H9 (cell line): ENCODE measurements at regions not wholly inside any gene's neighbourhood (a gene's known extent, or its start where the extent isn't known, plus 50 kb on each side); places are given as distances from the start of the nearest gene placed in this dataset.

ENCODE experiments used
- DNase-seq: peaks from one replicate; pipeline ENCODE4 v3.0.0-alpha.2; 2017
- H2AFZ ChIP-seq: one replicate; pipeline ENCODE4 v1.6.1; 2013; ENCODE audit warnings: mild to moderate bottlenecking, low read length, control low read depth, moderate library complexity
- H2AK5ac ChIP-seq: 2 replicates; pipeline ENCODE4 v1.6.1; 2013; ENCODE audit warnings: low read length, control low read depth, mixed read lengths; ENCODE audit not compliant: insufficient read length
- H2BK120ac ChIP-seq: one replicate; pipeline ENCODE4 v1.6.1; 2013; ENCODE audit warnings: low read depth, mild to moderate bottlenecking, low read length, control low read depth, inconsistent platforms; ENCODE audit not compliant: poor library complexity, severe bottlenecking
- H2BK12ac ChIP-seq: 2 replicates; pipeline ENCODE4 v1.6.1; 2013; ENCODE audit warnings: low read length, control low read depth, mixed read lengths, low read depth; ENCODE audit not compliant: insufficient read length
- H2BK15ac ChIP-seq: 2 replicates; pipeline ENCODE4 v1.6.1; 2013; ENCODE audit warnings: low read depth, low read length, control low read depth
- H2BK20ac ChIP-seq: one replicate; pipeline ENCODE4 v1.6.1; 2013; ENCODE audit warnings: low read depth, mild to moderate bottlenecking, low read length, control low read depth, inconsistent platforms; ENCODE audit not compliant: poor library complexity, severe bottlenecking
- H2BK5ac ChIP-seq: 2 replicates; pipeline ENCODE4 v1.6.1; 2013; ENCODE audit warnings: low read length, control low read depth, mixed read lengths; ENCODE audit not compliant: insufficient read length
- H3K14ac ChIP-seq: 2 replicates; pipeline ENCODE4 v1.6.1; 2013; ENCODE audit warnings: low read length, control low read depth; ENCODE audit not compliant: insufficient read depth
- H3K18ac ChIP-seq: 2 replicates; pipeline ENCODE4 v1.6.1; 2013; ENCODE audit warnings: low read depth, mild to moderate bottlenecking, mixed read lengths, low read length, control low read depth; ENCODE audit not compliant: insufficient read length
- H3K23ac ChIP-seq: 2 replicates; pipeline ENCODE4 v1.6.1; 2013; ENCODE audit warnings: low read length, control low read depth, mixed read lengths, low read depth; ENCODE audit not compliant: insufficient read length
- H3K23me2 ChIP-seq: 2 replicates; pipeline ENCODE4 v1.6.1; 2013; ENCODE audit warnings: low read depth, mild to moderate bottlenecking, mixed read lengths, low read length, control low read depth; ENCODE audit not compliant: insufficient read length, poor library complexity, severe bottlenecking
- H3K27ac ChIP-seq: 2 replicates; pipeline ENCODE4 v1.5.1; 2013; ENCODE audit warnings: low read length, control low read depth, mixed read lengths, low read depth; ENCODE audit not compliant: insufficient read length
- H3K27me3 ChIP-seq: 2 replicates; pipeline ENCODE4 v1.6.1; 2013; ENCODE audit warnings: low read length, control low read depth, inconsistent platforms; ENCODE audit not compliant: insufficient read depth
- H3K4ac ChIP-seq: 2 replicates; pipeline ENCODE4 v1.6.1; 2013; ENCODE audit warnings: low read depth, mild to moderate bottlenecking, control low read depth, inconsistent platforms, low read length, moderate library complexity
- H3K4me1 ChIP-seq: 2 replicates; pipeline ENCODE4 v1.6.1; 2013; ENCODE audit warnings: low read length, control low read depth, inconsistent platforms; ENCODE audit not compliant: insufficient read depth
- H3K4me2 ChIP-seq: 2 replicates; pipeline ENCODE4 v1.6.1; 2013; ENCODE audit warnings: low read length, control low read depth, mixed read lengths; ENCODE audit not compliant: insufficient read length, insufficient read depth
- H3K56ac ChIP-seq: 2 replicates; pipeline ENCODE4 v1.6.1; 2013; ENCODE audit warnings: low read depth, mild to moderate bottlenecking, mixed read lengths, low read length, control low read depth; ENCODE audit not compliant: insufficient read length
- H3K79me1 ChIP-seq: 2 replicates; pipeline ENCODE4 v1.6.1; 2013; ENCODE audit warnings: low read depth, mild to moderate bottlenecking, moderate library complexity, low read length, control low read depth, inconsistent platforms; ENCODE audit not compliant: insufficient read depth, poor library complexity, severe bottlenecking
- H3K79me2 ChIP-seq: 2 replicates; pipeline ENCODE4 v1.6.1; 2013; ENCODE audit warnings: low read length, control low read depth, inconsistent platforms; ENCODE audit not compliant: insufficient read depth
- H3K9ac ChIP-seq: 2 replicates; pipeline ENCODE4 v1.6.1; 2013; ENCODE audit warnings: low read length, control low read depth, mixed read lengths; ENCODE audit not compliant: insufficient read length; ENCODE audit errors: extremely low read depth
- H3K9me3 ChIP-seq: one replicate; pipeline ENCODE4 v1.6.1; 2013; ENCODE audit warnings: low read depth, low read length, inconsistent platforms; ENCODE audit not compliant: control insufficient read depth
- H3T11ph ChIP-seq: one replicate; pipeline ENCODE4 v1.6.1; 2013; ENCODE audit warnings: mild to moderate bottlenecking, low read length, control low read depth, inconsistent platforms
- H4K20me1 ChIP-seq: one replicate; pipeline ENCODE4 v1.6.1; 2013; ENCODE audit not compliant: control insufficient read depth, insufficient read length, insufficient read depth
- H4K5ac ChIP-seq: 2 replicates; pipeline ENCODE4 v1.6.1; 2013; ENCODE audit warnings: low read depth, mild to moderate bottlenecking, mixed read lengths, low read length, control low read depth; ENCODE audit not compliant: insufficient read length
- H4K8ac ChIP-seq: replicated peaks from 2 replicates; pipeline ENCODE4 v1.6.1; 2013; ENCODE audit warnings: low read length, control low read depth, mixed read lengths, low read depth; ENCODE audit not compliant: insufficient read length
- H4K91ac ChIP-seq: 2 replicates; pipeline ENCODE4 v1.6.1; 2013; ENCODE audit warnings: low read depth, mild to moderate bottlenecking, moderate library complexity, mixed read lengths, low read length, control low read depth; ENCODE audit not compliant: insufficient read length
- H3K27ac Mint-ChIP-seq, 3 experiments: 2 replicates in 2 of 3; 3 replicates in 1 of 3; pipeline ENCODE4 v1.8.0; 2020 to 2021; ENCODE audit warnings: mixed read lengths in 3 of 3, mild to moderate bottlenecking in 1 of 3, moderate library complexity in 1 of 3
- H3K27me3 Mint-ChIP-seq: 2 replicates; pipeline ENCODE4 v1.8.0; 2021; ENCODE audit warnings: low read depth, mild to moderate bottlenecking, moderate library complexity, mixed read lengths
- H3K36me3 Mint-ChIP-seq, 3 experiments: 2 replicates in 2 of 3; 3 replicates in 1 of 3; pipeline ENCODE4 v1.8.0; 2020 to 2021; ENCODE audit warnings: low read depth in 3 of 3, mixed read lengths in 3 of 3; ENCODE audit not compliant: insufficient read depth in 1 of 3
- H3K4me1 Mint-ChIP-seq, 2 experiments: 2 replicates each; pipeline ENCODE4 v1.8.0; 2020; ENCODE audit warnings: mixed read lengths in 2 of 2
- H3K4me3 Mint-ChIP-seq, 2 experiments: 2 replicates in 1 of 2; 3 replicates in 1 of 2; pipeline ENCODE4 v1.8.0; 2020 to 2021; ENCODE audit warnings: mild to moderate bottlenecking in 2 of 2, mixed read lengths in 2 of 2, moderate library complexity in 1 of 2
- H3K9me3 Mint-ChIP-seq, 2 experiments: 2 replicates in 1 of 2; 3 replicates in 1 of 2; pipeline ENCODE4 v1.8.0; 2020; ENCODE audit warnings: mild to moderate bottlenecking in 2 of 2, mixed read lengths in 2 of 2, moderate library complexity in 1 of 2
- CTCF ChIP-seq: fragments of 200-600 bp; sonication (generic); conservative IDR thresholded peaks from 3 replicates; pipeline ENCODE4 v1.8.0; 2021; ENCODE audit warnings: antibody characterized with exemption, mild to moderate bottlenecking
- WGBS: extraction: QIAGEN DNeasy Blood & Tissue Kit; methylation state at CpG from one replicate; pipeline ENCODE4 v1.1.7; 2013; ENCODE audit warnings: missing lambda C conversion rate, low lambda C conversion rate, mixed read lengths; ENCODE audit not compliant: insufficient read length; ENCODE audit errors: extremely low coverage; 5-methylcytosine and 5-hydroxymethylcytosine counted together

GRCh38 chr12:85698937-85699336 is 137.3 kb downstream of the RASSF9 start:
- H3K79me1 ChIP-seq, result no peaks in the 10 kb centered on the region
- no peaks in the 10 kb centered on the region for H4K20me1 ChIP-seq
- no peaks in the 10 kb centered on the region for H3K9me3 ChIP-seq
- no peaks in the 10 kb centered on the region for H3K4me1 ChIP-seq
- H3K23me2 ChIP-seq, result no peaks in the 10 kb centered on the region
- no peak overlapping the region for H3K27ac Mint-ChIP-seq
- H3K4me3 Mint-ChIP-seq, result no peak overlapping the region
- no peak for DNase-seq
- no peak overlapping the region for H3K9ac ChIP-seq
- H3K27ac ChIP-seq, result no peak overlapping the region
- no peak overlapping the region for H2AFZ ChIP-seq
- no peak overlapping the region for H3K4me2 ChIP-seq
- no peaks in the 10 kb centered on the region for H3K36me3 Mint-ChIP-seq
- H2BK120ac ChIP-seq, result no peak overlapping the region
- H2BK12ac ChIP-seq, result no peak overlapping the region
- H3K4ac ChIP-seq, result no peak overlapping the region
- H3K79me2 ChIP-seq, result no peaks in the 10 kb centered on the region
- no peak overlapping the region for H3K18ac ChIP-seq
- no peak overlapping the region for H2AK5ac ChIP-seq
- H2BK5ac ChIP-seq, result no peak overlapping the region
- TF ChIP-seq CTCF, result no peak
- no peak overlapping the region for H3K56ac ChIP-seq
- no peak overlapping the region for H4K5ac ChIP-seq
- H3K9me3 Mint-ChIP-seq, result no peaks in the 10 kb centered on the region
- H3K27me3 Mint-ChIP-seq, result no peaks in the 10 kb centered on the region
- no peak overlapping the region for H3K14ac ChIP-seq
- no peak overlapping the region for H4K8ac ChIP-seq
- H3K23ac ChIP-seq, result no peak overlapping the region
- no CpG with 5 or more reads among the region's 1 CpG for WGBS
- no peak overlapping the region for H4K91ac ChIP-seq
- no peak overlapping the region for H2BK15ac ChIP-seq
- H2BK20ac ChIP-seq, result no peak overlapping the region
- H3K27me3 ChIP-seq, result no peaks in the 10 kb centered on the region
- no peak overlapping the region for H3T11ph ChIP-seq
- H3K4me1 Mint-ChIP-seq, result no peaks in the 10 kb centered on the region
